SK-N-MC (cell line): ENCODE measurements at regions not wholly inside any gene's neighbourhood (a gene's known extent, or its start where the extent isn't known, plus 50 kb on each side); places are given as distances from the start of the nearest gene placed in this dataset.

Experiments used
- EZH2 ChIP-seq: fragments of 200-600 bp; sonication (generic); IDR thresholded peaks from one replicate; pipeline ENCODE4 v1.6.1; 2017; ENCODE audit warnings: antibody characterized with exemption
- POLR2AphosphoS5 ChIP-seq: IDR thresholded peaks from 2 replicates; pipeline ENCODE4 v1.6.1; 2012; ENCODE audit warnings: mild to moderate bottlenecking, low read depth, low read length, borderline replicate concordance

DNA sequence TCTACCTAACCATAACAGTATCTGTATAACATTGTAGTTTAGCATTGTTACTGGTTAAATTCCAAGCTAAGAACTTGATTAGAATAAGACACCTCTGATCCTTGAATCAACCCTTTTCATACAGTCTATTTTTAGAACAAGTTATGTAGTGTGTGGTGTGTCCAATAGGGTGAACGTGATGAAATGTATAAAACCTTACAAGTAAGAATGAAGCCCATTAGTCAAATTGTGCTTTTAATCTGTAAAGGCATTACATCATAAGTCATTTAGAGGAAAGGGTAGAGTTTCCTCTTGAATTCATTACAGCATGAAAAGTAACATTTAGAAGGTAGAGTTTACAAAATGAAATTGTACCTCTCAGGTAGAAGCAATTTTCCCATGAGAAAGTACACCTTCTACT lies 479.2 kb downstream of the LTN1 start:
- TF ChIP-seq POLR2AphosphoS5 = no peak
- TF ChIP-seq EZH2 = no peak
